A549 (cell line): ENCODE measurements at regions not wholly inside any gene's neighbourhood (a gene's known extent, or its start where the extent isn't known, plus 50 kb on each side); places are given as distances from the start of the nearest gene placed in this dataset.
A peak's percentile ranks its signal among the peaks of the same experiment; 100 is the strongest.

ENCODE experiments used
- CBX8 ChIP-seq: fragments of 200-600 bp; sonication (generic); IDR thresholded peaks from 2 replicates; pipeline ENCODE4 v1.6.1; 2016
- CEBPB ChIP-seq, 2 experiments: fragments of >200 bp in 1 of 2; sonication (Bioruptor Twin) in 1 of 2; formaldehyde crosslinking in 1 of 2; IDR thresholded peaks; 2 replicates each; pipeline ENCODE4 v1.6.1; 2012 to 2016
- MYC ChIP-seq: IDR thresholded peaks from 2 replicates; pipeline ENCODE4 v1.6.1; 2012; ENCODE audit warnings: mild to moderate bottlenecking, inconsistent platforms, low read length, improper control_type of control experiment, borderline replicate concordance
- NFE2L2 ChIP-seq: fragments of 150-350 bp; conservative IDR thresholded peaks from 2 replicates; pipeline ENCODE4 v1.6.1; 2014; ENCODE audit warnings: low read length
- NPAS2 ChIP-seq: fragments of 250-450 bp; sonication (Bioruptor Pico); IDR thresholded peaks from 2 replicates; pipeline ENCODE4 v1.8.0; 2022; ENCODE audit warnings: mild to moderate bottlenecking, moderate library complexity, borderline replicate concordance
- NR3C1 ChIP-seq: fragments of >200 bp; sonication (Bioruptor Twin); formaldehyde crosslinking; IDR thresholded peaks from 3 replicates; pipeline ENCODE4 v1.6.1; 2017
- SMC3 ChIP-seq: fragments of >200 bp; sonication (Bioruptor Twin); formaldehyde crosslinking; IDR thresholded peaks from 3 replicates; pipeline ENCODE4 v1.6.1; 2018; ENCODE audit warnings: inconsistent platforms
- TF ChIP-seq, protein P1 (sequence below): fragments of >200 bp; sonication (Bioruptor Twin); formaldehyde crosslinking; IDR thresholded peaks from 3 replicates; pipeline ENCODE4 v1.5.1; 2016
- TF ChIP-seq, protein P2 (sequence below): fragments of >200 bp; sonication (Bioruptor Twin); formaldehyde crosslinking; IDR thresholded peaks from 3 replicates; pipeline ENCODE4 v1.6.1; 2016
- TF ChIP-seq, protein P3 (sequence below): fragments of 150-350 bp; IDR thresholded peaks from 2 replicates; pipeline ENCODE4 v1.6.1; 2014; ENCODE audit warnings: low read depth, mild to moderate bottlenecking, low read length
- TF ChIP-seq, protein P4 (sequence below): fragments of 250-450 bp; sonication (Bioruptor Pico); IDR thresholded peaks from 2 replicates; pipeline ENCODE4 v1.5.0; 2020; ENCODE audit warnings: low read depth, mild to moderate bottlenecking, moderate library complexity

DNA sequence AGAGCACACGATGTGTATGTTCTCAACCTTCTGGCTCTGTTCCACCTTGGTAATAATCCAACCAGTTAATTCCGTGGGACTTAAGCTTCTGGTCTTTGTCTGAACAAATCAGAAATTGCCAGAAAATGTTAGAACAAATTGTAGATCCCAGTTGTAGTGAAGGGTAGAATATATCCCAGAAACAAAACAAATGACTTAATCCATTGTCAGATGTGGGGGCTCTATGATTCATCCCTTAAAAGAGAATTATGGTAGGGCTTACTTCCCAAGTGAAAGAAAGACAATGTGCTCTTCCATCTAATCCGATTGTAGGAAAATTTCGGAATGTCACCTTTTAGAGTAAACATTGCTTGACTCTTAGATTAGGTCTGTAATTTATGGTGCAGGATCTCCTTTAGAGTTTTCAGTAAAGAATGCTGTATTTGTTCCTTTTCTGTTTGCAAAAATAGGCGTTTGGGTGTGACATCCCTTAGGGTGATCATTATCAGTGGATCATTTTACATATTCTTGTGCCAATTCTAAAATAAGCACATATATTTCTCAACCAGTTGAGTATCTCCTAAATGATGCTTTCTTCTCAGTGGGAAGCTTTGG lies 234.5 kb upstream of the ZNF217 start:
- no peak for TF ChIP-seq NPAS2 (CRISPR knock-in tag)
- TF ChIP-seq CBX8, result no peak
- TF ChIP-seq, protein P1, sequence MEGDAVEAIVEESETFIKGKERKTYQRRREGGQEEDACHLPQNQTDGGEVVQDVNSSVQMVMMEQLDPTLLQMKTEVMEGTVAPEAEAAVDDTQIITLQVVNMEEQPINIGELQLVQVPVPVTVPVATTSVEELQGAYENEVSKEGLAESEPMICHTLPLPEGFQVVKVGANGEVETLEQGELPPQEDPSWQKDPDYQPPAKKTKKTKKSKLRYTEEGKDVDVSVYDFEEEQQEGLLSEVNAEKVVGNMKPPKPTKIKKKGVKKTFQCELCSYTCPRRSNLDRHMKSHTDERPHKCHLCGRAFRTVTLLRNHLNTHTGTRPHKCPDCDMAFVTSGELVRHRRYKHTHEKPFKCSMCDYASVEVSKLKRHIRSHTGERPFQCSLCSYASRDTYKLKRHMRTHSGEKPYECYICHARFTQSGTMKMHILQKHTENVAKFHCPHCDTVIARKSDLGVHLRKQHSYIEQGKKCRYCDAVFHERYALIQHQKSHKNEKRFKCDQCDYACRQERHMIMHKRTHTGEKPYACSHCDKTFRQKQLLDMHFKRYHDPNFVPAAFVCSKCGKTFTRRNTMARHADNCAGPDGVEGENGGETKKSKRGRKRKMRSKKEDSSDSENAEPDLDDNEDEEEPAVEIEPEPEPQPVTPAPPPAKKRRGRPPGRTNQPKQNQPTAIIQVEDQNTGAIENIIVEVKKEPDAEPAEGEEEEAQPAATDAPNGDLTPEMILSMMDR, result no peak
- TF ChIP-seq, protein P2, sequence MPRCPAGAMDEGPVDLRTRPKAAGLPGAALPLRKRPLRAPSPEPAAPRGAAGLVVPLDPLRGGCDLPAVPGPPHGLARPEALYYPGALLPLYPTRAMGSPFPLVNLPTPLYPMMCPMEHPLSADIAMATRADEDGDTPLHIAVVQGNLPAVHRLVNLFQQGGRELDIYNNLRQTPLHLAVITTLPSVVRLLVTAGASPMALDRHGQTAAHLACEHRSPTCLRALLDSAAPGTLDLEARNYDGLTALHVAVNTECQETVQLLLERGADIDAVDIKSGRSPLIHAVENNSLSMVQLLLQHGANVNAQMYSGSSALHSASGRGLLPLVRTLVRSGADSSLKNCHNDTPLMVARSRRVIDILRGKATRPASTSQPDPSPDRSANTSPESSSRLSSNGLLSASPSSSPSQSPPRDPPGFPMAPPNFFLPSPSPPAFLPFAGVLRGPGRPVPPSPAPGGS, result no peak
- peak; percentile 12 to 73; a peak in 1 of 4 replicates for TF ChIP-seq CEBPB (IDR thresholded peaks at IDR 0.05)
- no peak for TF ChIP-seq SMC3
- TF ChIP-seq, protein P3, sequence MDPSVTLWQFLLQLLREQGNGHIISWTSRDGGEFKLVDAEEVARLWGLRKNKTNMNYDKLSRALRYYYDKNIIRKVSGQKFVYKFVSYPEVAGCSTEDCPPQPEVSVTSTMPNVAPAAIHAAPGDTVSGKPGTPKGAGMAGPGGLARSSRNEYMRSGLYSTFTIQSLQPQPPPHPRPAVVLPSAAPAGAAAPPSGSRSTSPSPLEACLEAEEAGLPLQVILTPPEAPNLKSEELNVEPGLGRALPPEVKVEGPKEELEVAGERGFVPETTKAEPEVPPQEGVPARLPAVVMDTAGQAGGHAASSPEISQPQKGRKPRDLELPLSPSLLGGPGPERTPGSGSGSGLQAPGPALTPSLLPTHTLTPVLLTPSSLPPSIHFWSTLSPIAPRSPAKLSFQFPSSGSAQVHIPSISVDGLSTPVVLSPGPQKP, result no peak
- TF ChIP-seq NFE2L2, result no peak
- TF ChIP-seq NR3C1, result no peak
- TF ChIP-seq, protein P4, sequence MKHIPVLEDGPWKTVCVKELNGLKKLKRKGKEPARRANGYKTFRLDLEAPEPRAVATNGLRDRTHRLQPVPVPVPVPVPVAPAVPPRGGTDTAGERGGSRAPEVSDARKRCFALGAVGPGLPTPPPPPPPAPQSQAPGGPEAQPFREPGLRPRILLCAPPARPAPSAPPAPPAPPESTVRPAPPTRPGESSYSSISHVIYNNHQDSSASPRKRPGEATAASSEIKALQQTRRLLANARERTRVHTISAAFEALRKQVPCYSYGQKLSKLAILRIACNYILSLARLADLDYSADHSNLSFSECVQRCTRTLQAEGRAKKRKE, result peak; percentile 42; the same call in 1 of the 2 replicates
- TF ChIP-seq MYC, result no peak
